ENCODE measurements at regions not wholly inside any gene's neighbourhood (a gene's known extent, or its start where the extent isn't known, plus 50 kb on each side); places are given as distances from the start of the nearest gene placed in this dataset.

DNA sequence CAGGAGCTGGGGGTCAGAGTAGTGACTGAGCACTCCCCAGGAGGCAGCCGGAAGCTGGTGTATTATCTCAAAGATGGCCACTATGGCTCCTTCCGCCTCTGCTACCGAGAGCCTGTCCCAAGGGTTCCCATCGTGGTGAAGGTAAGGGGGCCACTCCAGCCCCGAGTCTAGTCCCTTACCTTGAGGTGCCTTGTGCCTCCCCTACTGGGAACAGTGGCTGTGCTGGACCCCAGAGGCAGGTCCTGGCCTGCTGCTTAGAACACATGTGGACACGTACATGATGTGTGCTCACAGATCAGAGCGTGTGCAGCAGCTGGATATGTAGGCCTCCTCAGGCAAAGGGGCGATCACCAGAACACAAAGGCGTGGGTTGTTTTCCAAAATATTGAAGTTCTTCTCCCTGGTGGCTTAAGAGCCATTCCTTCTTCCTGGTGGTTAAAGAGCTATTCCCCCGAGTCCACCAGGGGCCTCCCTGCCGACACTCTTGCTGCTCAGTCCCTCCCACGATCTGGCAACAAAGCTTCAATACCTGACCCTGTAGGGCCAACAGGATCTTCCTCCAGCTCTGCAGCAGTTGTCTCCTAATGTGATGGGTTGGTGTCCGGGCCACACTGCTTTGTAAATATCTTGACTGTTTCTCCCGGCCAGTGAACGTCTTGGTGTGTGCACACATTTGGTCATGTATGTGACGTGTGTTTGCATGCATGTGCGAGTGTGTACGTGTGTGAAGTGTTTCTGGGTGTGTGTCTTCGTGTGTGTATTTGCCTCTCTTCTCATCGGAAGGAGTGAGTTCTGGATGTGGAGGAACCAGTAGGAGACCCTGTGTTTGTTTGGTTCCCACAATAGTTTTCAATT lies 68.4 kb upstream of the TINAGL1 start:
- no peak for TF ChIP-seq EZH2 (optimal IDR thresholded peaks at IDR 0.05; ENCODE audit: low read depth, low read length)
- TF ChIP-seq, protein P1, sequence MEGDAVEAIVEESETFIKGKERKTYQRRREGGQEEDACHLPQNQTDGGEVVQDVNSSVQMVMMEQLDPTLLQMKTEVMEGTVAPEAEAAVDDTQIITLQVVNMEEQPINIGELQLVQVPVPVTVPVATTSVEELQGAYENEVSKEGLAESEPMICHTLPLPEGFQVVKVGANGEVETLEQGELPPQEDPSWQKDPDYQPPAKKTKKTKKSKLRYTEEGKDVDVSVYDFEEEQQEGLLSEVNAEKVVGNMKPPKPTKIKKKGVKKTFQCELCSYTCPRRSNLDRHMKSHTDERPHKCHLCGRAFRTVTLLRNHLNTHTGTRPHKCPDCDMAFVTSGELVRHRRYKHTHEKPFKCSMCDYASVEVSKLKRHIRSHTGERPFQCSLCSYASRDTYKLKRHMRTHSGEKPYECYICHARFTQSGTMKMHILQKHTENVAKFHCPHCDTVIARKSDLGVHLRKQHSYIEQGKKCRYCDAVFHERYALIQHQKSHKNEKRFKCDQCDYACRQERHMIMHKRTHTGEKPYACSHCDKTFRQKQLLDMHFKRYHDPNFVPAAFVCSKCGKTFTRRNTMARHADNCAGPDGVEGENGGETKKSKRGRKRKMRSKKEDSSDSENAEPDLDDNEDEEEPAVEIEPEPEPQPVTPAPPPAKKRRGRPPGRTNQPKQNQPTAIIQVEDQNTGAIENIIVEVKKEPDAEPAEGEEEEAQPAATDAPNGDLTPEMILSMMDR (IDR thresholded peaks at IDR 0.05; ENCODE audit: low read length) = no peak
